ENCODE measurements at regions not wholly inside any gene's neighbourhood (a gene's known extent, or its start where the extent isn't known, plus 50 kb on each side); places are given as distances from the start of the nearest gene placed in this dataset.

DNA sequence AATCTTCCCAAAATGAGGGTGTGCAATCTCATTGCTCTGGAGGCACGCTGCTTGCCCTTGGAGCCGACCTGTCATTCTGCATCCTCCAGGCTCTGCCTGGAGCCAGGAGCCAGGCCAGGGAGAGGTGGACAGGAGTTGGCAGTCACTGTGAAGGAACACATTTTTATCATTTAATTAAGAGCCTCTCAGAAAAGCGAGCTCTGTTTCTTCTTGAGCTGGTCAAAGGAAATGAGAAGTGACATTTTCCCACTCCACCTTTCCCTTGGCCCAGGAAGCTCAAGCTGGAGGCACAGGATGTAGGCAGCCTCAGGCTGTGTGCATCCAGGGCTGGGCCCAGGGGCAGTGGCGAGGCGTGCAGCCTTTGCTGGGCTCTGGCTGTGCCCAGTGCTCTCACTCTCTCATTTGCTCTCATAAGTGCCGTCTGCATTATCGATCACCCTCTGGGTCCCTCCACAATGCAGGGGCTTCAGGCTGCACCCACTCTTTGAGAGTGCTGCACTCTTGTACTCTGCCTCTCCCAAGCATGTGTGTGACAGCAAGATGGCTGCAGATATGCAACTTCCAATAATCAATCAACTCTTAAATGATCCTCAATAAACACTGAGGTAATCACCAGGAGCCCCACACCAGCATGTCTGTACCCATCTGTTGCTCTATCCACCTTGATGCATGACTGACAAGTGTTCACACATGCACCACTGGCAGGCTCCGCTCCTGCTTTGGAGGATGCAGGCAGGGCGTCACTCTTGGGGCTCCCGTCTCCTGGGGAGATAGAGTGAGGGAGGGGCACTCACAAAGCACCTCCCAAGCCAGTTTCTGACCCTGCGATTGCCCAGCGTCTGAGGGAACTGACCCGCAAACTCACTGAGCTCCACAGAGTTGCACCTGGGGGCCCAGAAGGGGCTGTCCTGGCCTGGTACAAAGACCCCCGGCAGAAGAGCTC is 171.4 kb downstream of the ZNF248 start:
- DNase-seq (ENCODE audit: low spot score) = no peak

DNA sequence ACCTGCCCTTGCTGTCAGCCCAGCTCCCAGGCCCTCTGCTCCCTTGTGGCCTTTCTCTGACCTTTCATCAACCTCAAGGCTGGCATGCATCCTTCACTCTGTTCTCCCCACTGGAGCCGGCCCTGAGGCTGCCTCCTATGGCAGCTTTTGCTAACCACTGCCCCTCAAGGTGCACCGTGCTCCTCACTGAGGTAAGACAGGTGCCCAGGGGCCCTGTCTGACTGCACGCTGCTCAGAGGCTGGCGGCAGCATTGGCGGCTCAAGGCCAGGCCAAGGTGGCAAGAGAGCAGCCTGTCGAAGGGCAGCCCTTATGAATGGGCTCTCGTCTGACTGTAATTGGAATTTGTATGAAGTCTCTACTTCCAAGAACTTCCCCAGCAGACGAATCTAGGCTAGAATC is 172.6 kb downstream of the ZNF248 start:
- no peak for DNase-seq (ENCODE audit: low spot score)

DNA sequence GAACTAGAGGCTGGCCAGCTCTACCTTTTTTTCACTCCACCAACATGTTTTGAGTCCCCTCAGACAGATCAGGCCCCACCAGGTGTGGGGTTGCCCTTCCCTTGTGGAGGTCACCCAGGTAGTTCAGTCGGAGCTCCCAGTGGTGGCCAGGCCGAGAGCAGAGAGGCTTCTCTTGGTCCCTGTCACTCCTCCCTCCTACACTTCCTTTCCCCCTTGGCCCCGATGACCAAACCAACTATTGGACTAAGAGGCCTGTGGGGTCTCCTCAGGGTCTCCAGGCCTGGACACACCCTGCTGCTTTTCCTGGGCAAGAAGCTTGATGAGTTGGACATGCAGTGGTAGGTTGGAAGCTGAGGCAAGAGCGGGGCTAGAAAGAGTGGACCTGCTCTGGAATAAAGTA is 174.8 kb downstream of the ZNF248 start:
- no peak for DNase-seq (ENCODE audit: low spot score)

DNA sequence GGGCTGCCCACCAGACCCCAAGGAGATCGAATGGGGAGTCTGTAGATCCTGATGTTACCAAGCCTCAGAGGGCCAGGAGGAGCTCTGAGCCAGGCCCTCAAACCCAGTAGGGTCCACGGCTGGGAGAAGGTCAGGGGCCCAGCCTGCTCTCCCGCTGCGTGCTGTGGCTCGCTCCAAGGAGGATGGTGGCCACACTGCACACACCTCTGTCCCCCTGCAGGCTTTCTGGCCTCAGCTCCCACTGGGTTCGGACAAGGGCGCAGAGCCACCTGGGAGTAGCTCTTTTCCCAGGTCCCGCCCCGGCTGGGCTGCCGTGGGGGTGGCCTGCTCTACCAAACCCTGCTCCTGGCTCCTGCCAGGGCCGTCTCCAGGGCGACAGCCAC is 175.8 kb downstream of the ZNF248 start:
- no peak for DNase-seq (ENCODE audit: low spot score)

DNA sequence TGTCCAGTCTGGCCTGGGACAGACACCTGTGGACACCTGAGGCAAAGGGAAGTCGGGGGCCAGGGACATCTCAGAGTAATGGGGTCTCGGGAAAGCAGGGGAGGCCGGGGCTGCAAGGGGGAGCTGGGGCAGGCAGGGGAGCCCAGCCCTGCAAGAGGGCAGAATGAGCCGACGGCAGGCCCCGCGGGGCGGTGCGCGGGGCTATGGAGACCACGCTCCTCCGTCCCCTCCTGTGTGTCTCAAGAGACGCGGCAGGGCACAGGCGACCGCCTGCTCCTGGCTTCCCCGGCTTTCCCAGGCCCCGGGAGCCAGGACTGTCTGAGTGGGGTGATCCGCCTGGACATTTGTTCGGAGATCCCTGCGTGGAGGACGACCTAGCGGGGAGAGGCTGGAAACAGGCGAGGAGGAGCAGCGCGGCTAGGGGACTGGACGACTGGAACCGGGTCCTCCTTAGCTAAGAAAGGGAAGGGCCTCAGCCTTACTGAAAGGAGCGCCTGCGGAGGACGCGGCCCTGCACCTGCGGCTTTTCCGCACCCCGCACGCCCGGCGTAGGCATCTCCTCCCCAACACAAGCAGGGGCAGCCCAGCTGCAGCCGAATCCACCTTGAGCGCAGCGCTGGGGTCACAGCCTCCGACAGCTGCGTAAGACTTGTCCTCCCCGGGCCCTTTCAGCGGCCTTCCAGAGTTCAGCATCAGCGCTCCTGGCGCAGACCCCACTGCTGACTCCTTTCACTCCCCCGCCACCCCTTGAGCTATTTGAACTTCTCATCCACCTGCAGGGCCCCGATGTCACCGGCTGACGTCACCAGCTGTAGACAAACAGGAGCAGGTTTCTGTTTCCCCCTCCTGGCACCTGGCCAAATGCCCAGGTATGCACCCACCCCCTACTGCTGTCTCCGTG is 176.4 kb downstream of the ZNF248 start:
- no peak for DNase-seq (ENCODE audit: low spot score)

DNA sequence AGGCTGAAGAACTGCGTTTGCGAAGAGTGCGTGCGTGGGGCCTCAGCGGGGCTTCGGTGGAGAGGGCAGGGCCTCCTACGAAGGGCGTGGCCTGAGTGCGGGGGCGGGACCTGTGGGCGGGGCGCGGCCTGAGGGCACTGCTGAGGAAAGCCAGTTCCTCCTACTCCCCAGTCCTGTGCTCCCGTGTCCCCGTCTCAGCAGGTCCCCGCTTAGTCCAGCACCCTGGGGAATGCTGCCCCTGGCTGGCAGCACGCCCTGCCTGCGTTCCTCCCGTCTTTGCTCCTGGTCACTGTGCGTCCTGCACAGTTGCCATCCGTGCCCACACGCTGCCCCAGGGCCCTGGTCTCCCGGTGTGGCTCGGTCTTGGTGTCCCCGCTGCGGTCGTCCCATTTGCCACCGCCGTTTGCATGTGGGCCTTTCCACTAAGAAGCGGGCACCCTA is 177.1 kb downstream of the ZNF248 start:
- no peak for DNase-seq (ENCODE audit: low spot score)

DNA sequence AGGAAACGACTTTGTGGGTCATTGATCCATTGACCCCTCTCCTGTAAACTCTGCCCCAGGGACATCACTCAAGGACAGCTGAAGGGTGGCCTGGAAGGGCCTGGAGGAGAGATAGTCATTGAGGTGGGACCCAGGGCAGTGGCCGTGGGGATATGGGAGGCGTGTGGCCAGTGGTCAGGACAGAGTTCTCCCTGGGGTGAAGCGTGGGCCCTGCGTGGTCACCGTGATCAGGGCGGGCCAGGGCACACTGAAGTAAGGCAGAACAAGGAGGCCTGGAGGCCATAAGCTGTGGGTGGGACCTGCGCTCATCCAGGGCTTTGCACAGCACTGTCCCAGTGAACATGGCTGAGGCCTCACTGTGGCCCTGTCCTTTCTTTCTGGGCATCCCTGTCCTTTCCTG is 177.9 kb downstream of the ZNF248 start:
- no peak for DNase-seq (ENCODE audit: low spot score)

DNA sequence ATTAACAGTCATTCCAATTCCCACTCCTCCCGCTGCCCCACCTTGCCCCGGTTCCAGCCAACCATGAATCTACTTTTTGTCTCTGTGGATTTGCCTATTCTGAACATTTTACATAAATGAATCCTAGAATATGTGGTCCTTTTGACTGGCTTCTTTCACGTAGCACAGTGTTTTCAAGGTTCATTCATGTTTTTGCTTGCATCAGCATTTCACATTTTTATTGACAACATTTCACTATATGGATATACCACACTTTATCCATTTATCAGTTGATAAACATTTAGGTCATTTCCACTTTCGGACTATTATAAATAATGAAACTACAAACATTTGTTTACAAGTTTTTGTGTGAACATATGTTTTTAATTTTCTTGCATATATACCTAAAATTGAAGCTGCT is 182.0 kb downstream of the ZNF248 start:
- DNase-seq (ENCODE audit: low spot score) = no peak

DNA sequence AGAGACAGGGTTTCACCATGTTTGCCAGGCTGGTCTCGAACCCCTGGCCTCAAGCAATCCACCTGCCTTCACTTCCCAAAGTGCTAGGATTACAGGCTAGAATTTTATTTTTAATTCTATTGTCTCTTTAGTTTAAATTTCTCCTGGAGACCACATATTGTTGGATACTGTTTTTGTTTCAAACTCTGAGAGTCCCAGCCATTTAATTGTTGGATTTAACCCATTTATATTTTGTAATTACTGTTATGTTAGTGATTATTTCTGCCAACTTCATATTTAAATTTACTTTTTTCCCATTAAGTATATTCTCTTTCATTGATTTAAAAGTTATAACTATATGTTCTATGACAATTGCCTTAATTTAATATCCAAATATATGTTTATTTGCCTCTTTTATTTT is 185.6 kb downstream of the ZNF248 start:
- no peak for DNase-seq (ENCODE audit: low spot score)

DNA sequence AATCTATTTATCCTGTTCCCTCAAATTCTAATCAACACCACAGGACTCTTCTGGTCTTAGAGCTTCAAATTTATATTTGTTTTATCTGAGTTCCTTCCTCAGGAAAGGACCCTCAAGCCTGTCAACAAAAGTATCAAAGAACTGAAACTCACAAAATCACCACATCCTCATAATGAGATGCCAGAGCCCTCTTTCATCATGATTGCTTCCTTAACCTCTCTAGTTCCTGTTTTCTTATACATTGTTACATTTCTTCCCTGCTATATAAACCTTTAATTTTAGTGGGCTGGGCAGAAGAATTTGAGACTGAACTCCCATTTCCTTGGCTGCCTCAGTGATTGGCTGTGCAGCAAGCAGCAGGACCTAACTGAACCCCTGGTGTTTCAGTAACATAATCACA is 189.7 kb downstream of the ZNF248 start:
- no peak for DNase-seq (ENCODE audit: low spot score)

DNA sequence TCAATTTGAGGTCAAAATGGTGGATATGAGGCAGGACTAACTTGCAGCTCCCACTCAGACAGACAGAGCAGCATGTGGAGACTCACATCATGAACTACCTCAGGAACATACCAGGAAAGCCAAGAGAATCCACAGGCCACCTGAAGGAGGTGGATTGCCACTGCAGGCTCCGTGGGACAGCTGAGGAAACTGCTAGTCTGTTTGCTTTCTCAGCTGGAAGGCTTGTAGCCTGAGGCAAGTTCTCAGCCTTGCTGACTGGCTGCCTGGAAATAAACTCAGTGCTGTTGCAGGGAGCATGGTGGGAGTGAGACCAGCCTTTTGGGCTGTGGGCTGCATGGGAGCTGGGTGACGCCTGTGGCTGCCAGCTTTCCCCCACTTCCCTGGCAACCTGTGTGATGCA is 202.9 kb downstream of the ZNF248 start:
- no peak for DNase-seq (ENCODE audit: low spot score)

DNA sequence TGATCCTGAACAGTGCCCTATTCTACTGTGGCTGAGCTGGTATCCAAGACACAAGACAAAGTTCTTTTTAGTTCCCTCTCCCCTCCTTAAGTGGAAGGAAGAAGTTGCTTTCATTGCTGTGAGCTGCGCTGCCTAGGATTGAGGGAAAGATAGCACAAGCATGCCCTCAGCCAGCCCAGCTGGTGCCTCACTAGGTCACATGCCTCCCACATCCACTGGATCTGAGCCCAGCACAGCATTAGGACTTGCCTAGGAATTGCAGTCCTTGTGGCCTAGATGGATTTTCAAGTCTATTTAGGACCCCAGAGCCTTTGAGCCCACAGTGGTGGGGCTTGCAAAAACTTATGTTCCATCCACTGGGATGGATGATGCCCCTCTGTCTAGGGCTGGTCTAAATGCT is 214.2 kb downstream of the ZNF248 start:
- no peak for DNase-seq (ENCODE audit: low spot score)

DNA sequence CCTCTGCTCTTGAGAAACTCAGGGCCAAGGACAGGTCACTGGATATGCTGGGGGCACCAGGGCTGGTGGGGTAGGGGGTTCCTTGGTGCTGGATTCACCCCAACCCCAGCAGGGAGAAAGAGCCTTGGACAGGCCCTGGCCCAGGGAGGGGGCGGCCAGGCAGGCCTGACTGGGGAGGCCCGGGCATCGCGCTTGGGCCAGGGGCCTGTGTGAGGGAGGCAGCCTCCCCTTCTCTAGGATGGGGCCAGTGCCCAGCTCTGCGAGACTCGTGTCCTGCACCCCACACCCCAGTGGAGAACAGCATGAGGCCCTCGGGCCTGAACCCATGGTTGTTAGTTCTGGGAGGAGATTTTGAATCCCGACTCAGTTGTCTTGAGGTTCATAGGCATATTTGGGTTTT is 217.1 kb downstream of the ZNF248 start:
- DNase-seq (ENCODE audit: low spot score) = no peak

DNA sequence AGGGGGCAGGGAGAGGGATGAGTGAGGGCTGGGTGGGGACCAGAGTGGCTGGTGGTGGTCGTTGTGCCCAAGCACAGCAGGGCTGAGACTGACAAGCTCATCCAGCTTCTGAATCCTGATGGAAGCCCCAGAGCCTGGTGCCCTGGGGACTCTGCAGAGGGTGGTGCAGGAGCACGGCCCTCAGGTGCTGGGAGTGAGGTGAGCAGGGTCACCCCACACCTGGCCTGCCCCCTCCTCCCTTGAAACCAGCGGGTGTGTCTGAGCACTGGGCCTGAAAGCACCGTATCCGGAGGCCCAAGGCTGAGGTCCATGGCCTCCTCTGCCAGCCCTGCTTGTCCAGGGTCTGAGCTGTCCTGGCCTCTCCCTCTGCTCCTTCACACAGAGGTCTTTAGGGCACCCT is 218.2 kb downstream of the ZNF248 start:
- DNase-seq (ENCODE audit: low spot score) = no peak

DNA sequence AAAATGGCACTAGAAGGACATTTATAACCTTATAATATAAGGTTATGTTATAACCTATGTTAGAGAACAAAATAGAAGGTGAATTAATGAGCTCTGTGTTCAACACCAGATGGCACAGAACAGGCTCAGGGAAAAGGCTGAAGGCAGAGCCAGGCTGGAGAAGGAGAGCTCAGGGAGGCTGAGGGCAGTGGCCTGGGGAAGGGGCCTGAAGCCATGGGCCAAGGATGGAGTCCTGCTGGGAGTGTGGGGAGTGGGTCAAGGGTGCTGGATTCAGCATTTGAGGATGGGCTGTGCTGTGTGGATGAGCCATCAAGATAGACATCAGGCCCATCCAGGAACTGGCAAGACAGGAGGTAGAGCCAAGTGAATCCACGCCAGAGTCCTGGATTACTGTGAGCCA is 218.8 kb downstream of the ZNF248 start:
- DNase-seq (ENCODE audit: low spot score) = no peak

DNA sequence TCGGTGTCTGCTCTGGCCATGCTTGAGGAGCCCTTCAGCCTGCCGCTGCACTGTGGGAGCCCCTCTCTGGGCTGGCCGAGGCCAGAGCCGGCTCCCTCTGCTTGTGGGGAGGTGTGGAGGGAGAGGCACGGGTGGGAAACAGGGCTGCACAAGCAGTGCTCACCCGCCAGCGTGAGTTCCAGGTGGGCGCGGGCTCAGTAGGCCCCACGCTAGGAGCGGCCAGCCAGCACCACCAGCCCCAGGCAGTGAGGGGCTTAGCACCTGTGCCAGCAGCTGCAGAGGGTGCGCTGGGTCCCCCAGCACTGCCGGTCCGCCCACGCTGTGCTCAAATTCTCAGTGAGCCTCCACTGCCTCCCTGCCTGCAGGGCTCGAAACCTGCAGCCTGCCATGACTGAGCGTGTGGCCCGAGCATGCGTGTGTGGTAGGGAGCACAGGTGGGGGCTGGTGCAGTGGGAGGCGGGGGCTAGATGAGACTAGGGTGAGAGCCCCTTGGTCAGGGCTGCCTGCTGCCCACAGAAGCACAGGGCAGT is 223.0 kb downstream of the ZNF248 start:
- no peak for DNase-seq (ENCODE audit: low spot score)

DNA sequence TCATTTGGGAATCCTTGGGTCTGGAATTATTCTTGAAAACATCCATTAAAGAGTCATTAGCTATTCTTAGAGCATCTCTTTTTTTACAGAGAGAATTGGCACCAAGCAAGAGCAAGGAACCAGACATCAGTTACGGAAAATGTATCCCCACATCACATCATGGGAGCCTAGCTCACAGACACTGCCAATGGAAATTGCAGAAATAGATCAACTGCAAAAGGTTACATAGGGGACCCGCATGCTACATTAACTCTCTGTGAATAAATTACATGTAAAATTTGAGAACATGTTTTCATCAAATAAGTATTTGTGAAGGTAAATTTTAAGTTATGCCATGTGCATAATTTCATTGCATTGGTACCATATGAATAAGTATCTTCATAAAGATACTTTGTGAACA is 224.8 kb downstream of the ZNF248 start:
- no peak for DNase-seq (ENCODE audit: low spot score)

DNA sequence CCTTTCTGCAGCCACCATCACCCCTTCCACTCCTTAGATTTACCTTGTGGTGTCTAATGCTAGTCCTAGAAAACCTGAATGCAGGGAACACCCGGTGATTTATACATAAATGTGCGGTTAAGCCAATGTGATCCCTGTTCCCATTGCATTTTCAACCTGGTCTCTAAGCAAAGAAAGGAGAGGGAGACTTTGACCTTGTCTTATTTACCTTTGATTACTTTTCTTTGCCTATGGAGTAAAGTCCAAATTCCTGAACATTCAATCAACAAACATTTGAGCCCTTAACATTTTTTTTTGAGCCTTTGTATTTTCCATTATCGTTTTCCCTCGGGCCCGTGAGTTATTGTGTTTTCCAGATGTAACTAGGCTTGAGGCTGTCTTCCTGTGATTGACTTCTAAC is 233.9 kb downstream of the ZNF248 start:
- no peak for DNase-seq (ENCODE audit: low spot score)

DNA sequence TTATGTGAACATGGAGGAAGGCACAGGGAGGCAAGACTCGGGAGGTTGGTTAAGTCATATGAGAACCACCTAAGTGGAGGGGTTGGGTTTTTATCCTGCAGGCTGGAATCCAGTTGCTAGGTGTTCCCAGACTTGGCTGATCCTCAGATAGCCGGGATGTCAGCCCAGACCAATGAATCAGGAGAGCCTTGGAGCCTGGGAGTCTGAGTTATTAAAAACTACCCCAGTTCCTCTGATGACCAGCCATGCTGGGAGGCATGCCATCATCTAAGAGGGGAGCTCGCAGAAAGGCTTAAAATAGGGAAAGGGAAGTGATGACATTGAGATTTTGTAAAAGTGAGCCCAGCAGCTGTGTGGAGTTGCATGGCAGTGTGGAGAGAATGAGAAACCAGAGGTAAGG is 238.1 kb downstream of the ZNF248 start:
- DNase-seq (ENCODE audit: low spot score) = no peak

DNA sequence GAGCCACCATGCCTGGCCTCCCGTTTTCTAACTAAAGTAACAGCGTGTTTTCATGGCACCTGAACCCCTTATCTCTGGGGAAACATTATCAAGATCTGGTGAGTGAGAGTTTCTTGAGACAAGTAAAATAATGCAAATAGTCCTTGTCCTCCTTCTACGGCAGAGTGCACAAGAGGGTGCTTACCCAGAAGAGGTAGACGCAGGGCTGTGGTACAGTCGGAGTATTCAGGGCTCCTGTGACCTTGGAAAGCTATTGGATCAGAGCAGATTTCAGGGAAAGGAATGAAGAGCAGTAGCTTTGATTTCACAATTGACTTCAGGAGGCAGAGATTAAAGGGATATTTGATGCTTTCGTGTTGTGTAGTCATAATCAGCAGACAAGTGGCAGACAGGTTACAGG is 269.1 kb downstream of the ZNF248 start:
- no peak for DNase-seq (ENCODE audit: low spot score)

DNA sequence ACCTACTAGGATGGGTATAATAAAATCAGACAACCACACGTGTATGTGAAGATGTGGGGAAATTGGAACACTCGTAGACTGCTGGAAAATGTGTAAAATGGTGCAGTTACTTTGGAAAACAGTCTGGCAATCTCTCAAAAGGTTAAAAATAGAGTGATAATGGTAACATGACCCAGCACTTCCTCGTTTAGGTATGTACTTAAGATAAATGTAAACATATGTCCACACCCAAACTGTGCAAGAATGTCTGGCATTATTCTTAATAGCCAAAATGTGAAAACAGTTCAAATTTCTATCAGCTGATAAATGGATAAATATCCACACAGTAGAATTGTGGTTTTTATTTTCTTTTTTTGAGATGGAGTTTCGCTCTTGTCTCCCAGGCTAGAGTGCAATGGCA is 272.8 kb downstream of the ZNF248 start:
- no peak for DNase-seq (ENCODE audit: low spot score)

DNA sequence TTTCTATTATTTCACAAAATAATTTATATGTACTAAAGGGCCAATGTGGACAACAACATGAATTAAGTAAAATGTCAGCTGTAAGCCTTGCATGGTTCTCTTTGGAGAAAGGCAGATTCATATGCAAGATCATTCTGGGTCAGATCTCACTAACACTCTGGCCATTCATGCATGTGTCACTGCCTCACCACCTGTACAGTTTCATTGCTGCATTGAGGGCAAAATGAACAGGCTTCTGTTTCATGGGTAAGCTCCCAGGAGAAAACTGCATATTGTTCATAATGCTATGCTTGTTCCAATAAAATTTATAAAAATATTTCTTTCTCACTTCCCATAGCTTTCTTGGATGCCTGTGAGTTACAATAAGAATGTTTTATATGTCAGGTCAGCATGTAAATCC is 275.2 kb downstream of the ZNF248 start:
- no peak for DNase-seq (ENCODE audit: low spot score)

DNA sequence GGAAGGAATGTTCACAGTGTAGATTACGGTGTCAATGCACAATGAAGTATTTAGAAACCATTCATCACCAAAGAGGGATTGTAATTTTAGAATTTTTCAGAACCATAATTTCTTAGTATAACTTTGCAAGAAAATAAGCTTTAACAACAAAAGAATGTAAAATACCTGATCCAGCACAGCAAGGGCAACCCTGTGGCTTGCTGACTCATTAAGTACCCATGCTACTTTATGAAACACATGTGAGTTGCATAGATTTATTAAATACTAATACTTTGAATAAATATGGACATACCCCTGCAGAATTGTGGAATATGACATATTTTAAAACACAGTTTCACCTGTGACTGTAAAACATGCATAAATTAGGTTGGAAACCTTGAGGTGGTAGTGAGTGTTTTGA is 281.3 kb downstream of the ZNF248 start:
- no peak for DNase-seq (ENCODE audit: low spot score)

All from kidney tubule cell (primary cell).